ENCODE measurements at regions not wholly inside any gene's neighbourhood (a gene's known extent, or its start where the extent isn't known, plus 50 kb on each side); places are given as distances from the start of the nearest gene placed in this dataset.

- TF ChIP-seq POLR2A (IDR thresholded peaks at IDR 0.05; ENCODE audit: low read depth, low read length) (no peak), SMC3 (IDR thresholded peaks at IDR 0.05; ENCODE audit: low read depth, low read length) (no peak), CTCF (conservative IDR thresholded peaks at IDR 0.05; ENCODE audit: low read depth, low read length) (no peak), BHLHE40 (IDR thresholded peaks at IDR 0.05; ENCODE audit: low read depth, low read length) (no peak), MAFK (IDR thresholded peaks at IDR 0.05; ENCODE audit: low read depth, low read length) (no peak), CHD1 (IDR thresholded peaks at IDR 0.05; ENCODE audit: low read depth, low read length) (no peak), MXI1 (IDR thresholded peaks at IDR 0.05; ENCODE audit: borderline replicate concordance, low read depth, low read length) (no peak), MAZ (IDR thresholded peaks at IDR 0.05; ENCODE audit: borderline replicate concordance, low read depth, low read length) (no peak), FOS (IDR thresholded peaks at IDR 0.05; ENCODE audit: low read depth, low read length) (no peak), RAD21 (IDR thresholded peaks at IDR 0.05; ENCODE audit: low read length) (no peak), RCOR1 (IDR thresholded peaks at IDR 0.05; ENCODE audit: insufficient replicate concordance, low read length) (no peak)
Measured at GRCh38 chr7:15839416-15840100, 153.1 kb upstream of the MEOX2 start.
